Tibial nerve (tissue), 3 donors: ENCODE measurements at regions not wholly inside any gene's neighbourhood (a gene's known extent, or its start where the extent isn't known, plus 50 kb on each side); places are given as distances from the start of the nearest gene placed in this dataset.
"Not testable (repeated sequence)": the region's sequence is repeated elsewhere in the genome, so short reads cannot be mapped to it uniquely, and the experiment has no call there.

Experiments used
- EP300 ChIP-seq, 2 donors: sonication (generic); formaldehyde crosslinking; IDR thresholded peaks; one replicate each; pipeline ENCODE4 v1.6.1; 2017; ENCODE audit warnings: antibody characterized with exemption in 2 of 2, mild to moderate bottlenecking in 1 of 2
- POLR2A ChIP-seq, 2 donors: fragments of 450-650 bp; IDR thresholded peaks; one replicate each; pipeline ENCODE4 v1.6.1; 2017; ENCODE audit warnings: antibody characterized with exemption in 2 of 2, mild to moderate bottlenecking in 2 of 2, moderate library complexity in 2 of 2

DNA sequence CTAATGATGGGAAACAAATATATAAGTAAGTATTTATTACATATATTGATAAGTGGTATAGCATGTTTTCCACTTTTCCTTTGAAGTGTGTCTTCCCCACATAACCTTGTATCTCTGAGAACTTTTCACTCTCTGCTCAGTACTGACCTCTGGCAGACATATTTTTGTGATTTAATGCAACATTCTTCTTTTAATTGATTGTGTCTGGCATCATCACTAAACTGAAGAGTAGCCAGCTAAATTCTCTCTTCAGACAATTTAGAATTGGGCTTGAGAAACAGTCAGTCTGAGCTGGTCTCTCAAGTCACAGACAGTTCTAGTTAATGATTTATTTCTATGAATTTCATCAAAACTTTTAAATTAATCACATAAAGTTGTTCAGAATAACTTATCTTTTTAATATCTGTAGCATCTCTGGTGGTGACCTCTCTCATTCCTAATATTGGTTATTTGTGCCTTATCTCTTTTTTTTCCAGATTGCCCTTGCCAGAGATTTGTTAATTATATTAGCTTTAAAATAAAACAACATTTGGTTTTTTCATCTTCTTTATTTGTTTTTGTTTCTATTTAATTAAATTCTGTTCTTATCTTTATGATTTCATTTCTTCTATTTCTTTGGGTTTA, 230.0 kb upstream of the VLDLR start:
- TF ChIP-seq EP300, POLR2A (IDR thresholded peaks at IDR 0.05): not testable (repeated sequence)
